GM23338 (cell line): ENCODE measurements at regions not wholly inside any gene's neighbourhood (a gene's known extent, or its start where the extent isn't known, plus 50 kb on each side); places are given as distances from the start of the nearest gene placed in this dataset.

Experiments used
- ATAC-seq: fragments of 200-7000 bp; cut with Tn5 transposase; 3 replicates; pipeline ENCODE4 v1.9.1; 2020
- DNase-seq: peaks from one replicate; pipeline ENCODE4 v3.0.0-alpha.2; 2015; ENCODE audit warnings: low spot score
- H2AFZ ChIP-seq: fragments of 200-600 bp; sonication (generic); 2 replicates; pipeline ENCODE4 v1.8.0; 2016; ENCODE audit warnings: antibody characterized with exemption, mild to moderate bottlenecking, moderate library complexity
- H3F3A ChIP-seq: fragments of 200-600 bp; sonication (generic); replicated peaks from 2 replicates; pipeline ENCODE4 v1.8.0; 2017; ENCODE audit warnings: antibody characterized with exemption, mixed run types, low read depth
- H3K27ac ChIP-seq: fragments of 200-600 bp; sonication (generic); 2 replicates; pipeline ENCODE4 v1.6.1; 2016; ENCODE audit warnings: low read depth
- H3K27me3 ChIP-seq: fragments of 200-600 bp; sonication (generic); 2 replicates; pipeline ENCODE4 v1.8.0; 2016; ENCODE audit warnings: mild to moderate bottlenecking, mixed run types, moderate library complexity; ENCODE audit not compliant: insufficient read depth
- H3K36me3 ChIP-seq: fragments of 200-600 bp; sonication (generic); 2 replicates; pipeline ENCODE4 v1.8.0; 2016; ENCODE audit warnings: mild to moderate bottlenecking; ENCODE audit not compliant: insufficient read depth
- H3K4me1 ChIP-seq: fragments of 200-600 bp; sonication (generic); 2 replicates; pipeline ENCODE4 v1.8.0; 2016; ENCODE audit warnings: mild to moderate bottlenecking, moderate library complexity; ENCODE audit not compliant: insufficient read depth
- H3K4me2 ChIP-seq: fragments of 200-600 bp; sonication (generic); 2 replicates; pipeline ENCODE4 v1.7.1; 2017; ENCODE audit warnings: mixed run types
- H3K4me3 ChIP-seq: fragments of 200-600 bp; sonication (generic); 2 replicates; pipeline ENCODE4 v1.6.1; 2016; ENCODE audit warnings: mixed run types
- H3K79me2 ChIP-seq: fragments of 200-600 bp; sonication (generic); replicated peaks from 2 replicates; pipeline ENCODE4 v1.8.0; 2017; ENCODE audit warnings: mild to moderate bottlenecking; ENCODE audit not compliant: insufficient read depth
- H3K9me2 ChIP-seq: fragments of 200-600 bp; sonication (generic); 2 replicates; pipeline ENCODE4 v1.8.0; 2017; ENCODE audit not compliant: insufficient read depth
- H4K20me1 ChIP-seq: fragments of 200-600 bp; sonication (generic); replicated peaks from 2 replicates; pipeline ENCODE4 v1.8.0; 2017; ENCODE audit warnings: mild to moderate bottlenecking; ENCODE audit not compliant: insufficient read depth
- H3K27ac Mint-ChIP-seq: 2 replicates; pipeline ENCODE4 v1.8.0; 2020; ENCODE audit warnings: inconsistent platforms, mild to moderate bottlenecking, moderate library complexity, mixed read lengths
- H3K27me3 Mint-ChIP-seq: 3 replicates; pipeline ENCODE4 v1.8.0; 2022; ENCODE audit warnings: low read depth, mild to moderate bottlenecking, moderate library complexity, mixed read lengths, inconsistent platforms; ENCODE audit not compliant: insufficient read depth, poor library complexity
- H3K36me3 Mint-ChIP-seq: 3 replicates; pipeline ENCODE4 v1.8.0; 2021; ENCODE audit warnings: low read depth, mild to moderate bottlenecking, inconsistent platforms, moderate library complexity, mixed read lengths
- H3K4me1 Mint-ChIP-seq: 3 replicates; pipeline ENCODE4 v1.8.0; 2020; ENCODE audit warnings: mild to moderate bottlenecking, inconsistent platforms, mixed read lengths
- H3K4me3 Mint-ChIP-seq: 3 replicates; pipeline ENCODE4 v1.8.0; 2021; ENCODE audit warnings: moderate library complexity, mild to moderate bottlenecking, inconsistent platforms, mixed read lengths
- H3K9me3 Mint-ChIP-seq: 3 replicates; pipeline ENCODE4 v1.8.0; 2020; ENCODE audit warnings: moderate library complexity, mild to moderate bottlenecking, inconsistent platforms, mixed read lengths
- ETS1 ChIP-seq: IDR thresholded peaks from 2 replicates; pipeline ENCODE4 v1.6.1; 2016; ENCODE audit warnings: antibody characterized with exemption
- EZH2 ChIP-seq: fragments of 200-600 bp; sonication (generic); IDR thresholded peaks from one replicate; pipeline ENCODE4 v1.8.0; 2017; ENCODE audit warnings: antibody characterized with exemption, mild to moderate bottlenecking, low read depth; ENCODE audit not compliant: unreplicated experiment
- EZH2phosphoT487 ChIP-seq: fragments of 200-600 bp; sonication (generic); IDR thresholded peaks from one replicate; pipeline ENCODE4 v1.8.1; 2018; ENCODE audit warnings: antibody characterized with exemption; ENCODE audit not compliant: unreplicated experiment
- JUNB ChIP-seq: IDR thresholded peaks from one replicate; pipeline ENCODE4 v1.6.1; 2016; ENCODE audit warnings: antibody characterized with exemption; ENCODE audit not compliant: unreplicated experiment
- NANOG ChIP-seq: IDR thresholded peaks from 2 replicates; pipeline ENCODE4 v1.6.1; 2016; ENCODE audit warnings: antibody characterized with exemption, borderline replicate concordance
- STAT1 ChIP-seq: IDR thresholded peaks from one replicate; pipeline ENCODE4 v1.6.1; 2016; ENCODE audit warnings: antibody characterized with exemption; ENCODE audit not compliant: unreplicated experiment
- ZNF331 ChIP-seq: fragments of 250-450 bp; sonication (Bioruptor Pico); IDR thresholded peaks from 2 replicates; pipeline ENCODE4 v1.5.0; 2020; ENCODE audit warnings: low read depth, mild to moderate bottlenecking, moderate library complexity
- ZNF462 ChIP-seq: fragments of 250-450 bp; sonication (Bioruptor Pico); IDR thresholded peaks from 2 replicates; pipeline ENCODE4 v1.5.0; 2020; ENCODE audit warnings: mild to moderate bottlenecking, moderate library complexity
- TF ChIP-seq, protein P1 (sequence below), 2 experiments: fragments of 200-600 bp in 1 of 2; sonication (generic) in 1 of 2; conservative IDR thresholded peaks; 2 replicates each; pipeline versions ENCODE4 v1.5.1 to v1.6.1; 2016 to 2017; ENCODE audit warnings: antibody characterized with exemption in 2 of 2, low read depth in 2 of 2, mild to moderate bottlenecking in 2 of 2, moderate library complexity in 1 of 2

- Histone ChIP-seq H4K20me1 (no peaks in the 10 kb centered on the region), H3K27ac (no peak overlapping the region), H3K4me3 (no peak overlapping the region), H3K79me2 (no peaks in the 10 kb centered on the region), H3K36me3 (no peaks in the 10 kb centered on the region), H3F3A (no peaks in the 10 kb centered on the region), H2AFZ (no peak overlapping the region; the same call in 1 of the 2 replicates), H3K27me3 (no peaks in the 10 kb centered on the region), H3K4me1 (no peaks in the 10 kb centered on the region), H3K9me2 (no peaks in the 10 kb centered on the region), H3K4me2 (no peak overlapping the region)
- Mint-ChIP-seq H3K4me1 (no peaks in the 10 kb centered on the region), H3K9me3 (no peaks in the 10 kb centered on the region; the same call in 1 of the 3 replicates), H3K27me3 (no peaks in the 10 kb centered on the region), H3K36me3 (no peaks in the 10 kb centered on the region), H3K4me3 (no peak overlapping the region), H3K27ac (no peak overlapping the region)
- DNase-seq: no peak
- TF ChIP-seq EZH2 (no peak), NANOG (no peak), EZH2phosphoT487 (no peak), ETS1 (no peak), JUNB (no peak), ZNF331 (CRISPR knock-in tag) (no peak), ZNF462 (CRISPR knock-in tag) (no peak), STAT1 (no peak)
- TF ChIP-seq, protein P1, sequence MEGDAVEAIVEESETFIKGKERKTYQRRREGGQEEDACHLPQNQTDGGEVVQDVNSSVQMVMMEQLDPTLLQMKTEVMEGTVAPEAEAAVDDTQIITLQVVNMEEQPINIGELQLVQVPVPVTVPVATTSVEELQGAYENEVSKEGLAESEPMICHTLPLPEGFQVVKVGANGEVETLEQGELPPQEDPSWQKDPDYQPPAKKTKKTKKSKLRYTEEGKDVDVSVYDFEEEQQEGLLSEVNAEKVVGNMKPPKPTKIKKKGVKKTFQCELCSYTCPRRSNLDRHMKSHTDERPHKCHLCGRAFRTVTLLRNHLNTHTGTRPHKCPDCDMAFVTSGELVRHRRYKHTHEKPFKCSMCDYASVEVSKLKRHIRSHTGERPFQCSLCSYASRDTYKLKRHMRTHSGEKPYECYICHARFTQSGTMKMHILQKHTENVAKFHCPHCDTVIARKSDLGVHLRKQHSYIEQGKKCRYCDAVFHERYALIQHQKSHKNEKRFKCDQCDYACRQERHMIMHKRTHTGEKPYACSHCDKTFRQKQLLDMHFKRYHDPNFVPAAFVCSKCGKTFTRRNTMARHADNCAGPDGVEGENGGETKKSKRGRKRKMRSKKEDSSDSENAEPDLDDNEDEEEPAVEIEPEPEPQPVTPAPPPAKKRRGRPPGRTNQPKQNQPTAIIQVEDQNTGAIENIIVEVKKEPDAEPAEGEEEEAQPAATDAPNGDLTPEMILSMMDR (conservative IDR thresholded peaks at IDR 0.05; ENCODE audit: low read depth in 2 of 2): no peak
- no peak for ATAC-seq
Observed at GRCh38 chr13:108558489-108558888, 70.9 kb upstream of the MYO16 start.
